ENCODE measurements at regions not wholly inside any gene's neighbourhood (a gene's known extent, or its start where the extent isn't known, plus 50 kb on each side); places are given as distances from the start of the nearest gene placed in this dataset.

GRCh38 chr10:29183301-29183945 lies 105.4 kb upstream of the LYZL1 start:
- peak in 1 of 2 experiments; percentile 23 for DNase-seq

DNA sequence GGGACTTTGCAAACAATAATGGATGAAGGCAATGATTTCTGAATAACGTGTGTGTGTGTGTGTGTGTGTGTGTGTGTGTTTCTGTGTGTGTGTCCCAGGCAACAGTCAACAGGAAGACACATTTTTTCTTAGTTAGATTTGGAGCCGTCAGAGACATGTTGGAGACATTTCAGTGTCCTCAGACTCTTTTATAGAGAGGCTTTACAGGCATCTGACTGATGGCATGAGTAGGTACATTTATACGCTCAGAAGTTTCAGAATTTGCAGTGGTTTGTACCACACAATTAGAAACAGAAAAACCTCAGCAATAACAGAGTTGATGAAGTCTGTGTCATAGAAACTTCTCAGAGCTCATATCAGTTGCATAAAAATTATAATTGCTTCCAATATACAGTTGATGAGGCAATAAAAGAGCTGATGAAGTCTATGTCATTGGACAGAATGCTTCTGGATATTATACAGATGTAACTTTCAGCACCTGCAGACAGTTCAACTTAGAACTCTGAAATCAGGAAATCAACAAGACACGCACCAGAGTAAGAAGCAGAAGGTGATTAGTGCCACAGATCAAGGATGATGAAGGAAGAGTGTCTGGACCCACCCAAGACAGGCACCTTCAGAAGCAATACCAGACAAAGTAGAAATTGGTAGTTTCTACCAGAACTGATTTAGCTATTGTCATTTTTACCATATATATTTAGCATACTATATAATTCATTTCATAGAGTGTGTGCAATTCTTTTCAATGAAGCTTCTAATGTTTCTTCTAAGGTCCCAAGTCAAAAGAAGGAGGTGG lies 104.5 kb upstream of the LYZL1 start:
- DNase-seq = no peak

DNA sequence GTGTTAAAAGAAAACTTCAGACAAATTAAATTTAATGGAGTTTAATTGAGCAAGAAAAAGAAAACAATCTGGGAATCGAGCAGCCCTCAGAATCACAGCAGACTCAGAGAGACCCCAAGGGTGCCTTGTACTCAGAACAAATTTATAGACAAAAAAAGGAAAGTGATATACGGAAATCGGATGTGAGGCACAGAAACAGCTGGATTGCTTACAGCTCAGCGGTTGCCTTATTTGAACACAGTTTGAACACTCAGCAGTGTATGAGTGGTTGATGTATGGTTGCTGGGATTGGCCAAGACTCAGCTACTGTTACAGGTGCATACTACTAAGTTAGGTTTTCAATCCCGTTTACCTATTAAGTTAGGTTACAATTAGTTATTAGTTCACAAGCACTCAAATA lies 103.8 kb upstream of the LYZL1 start:
- DNase-seq = no peak

- no peak for DNase-seq
Measured at GRCh38 chr10:29186221-29186620, 102.6 kb upstream of the LYZL1 start.

DNA sequence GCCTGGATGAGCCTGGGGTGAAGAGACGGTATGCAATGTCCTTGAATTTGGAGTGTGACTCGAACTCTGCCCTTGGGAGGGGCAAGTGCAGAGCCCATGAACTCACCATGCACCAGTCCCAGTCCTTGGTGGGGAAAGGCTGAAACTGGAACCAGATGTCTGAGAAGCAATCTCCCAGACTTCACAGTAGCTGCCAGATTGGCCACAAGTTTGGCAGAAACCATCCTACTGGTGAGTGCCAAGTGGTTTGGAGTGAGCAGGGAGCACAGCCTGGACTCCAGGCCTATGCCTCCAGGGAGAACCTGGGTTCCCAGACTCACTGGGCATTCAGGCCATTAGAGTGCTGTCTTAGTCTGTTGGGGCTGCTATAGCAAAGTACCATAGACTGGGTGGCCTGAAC lies 99.6 kb upstream of the LYZL1 start:
- DNase-seq = no peak

GRCh38 chr10:29191674-29192073 lies 97.2 kb upstream of the LYZL1 start:
- no peak for DNase-seq

DNA sequence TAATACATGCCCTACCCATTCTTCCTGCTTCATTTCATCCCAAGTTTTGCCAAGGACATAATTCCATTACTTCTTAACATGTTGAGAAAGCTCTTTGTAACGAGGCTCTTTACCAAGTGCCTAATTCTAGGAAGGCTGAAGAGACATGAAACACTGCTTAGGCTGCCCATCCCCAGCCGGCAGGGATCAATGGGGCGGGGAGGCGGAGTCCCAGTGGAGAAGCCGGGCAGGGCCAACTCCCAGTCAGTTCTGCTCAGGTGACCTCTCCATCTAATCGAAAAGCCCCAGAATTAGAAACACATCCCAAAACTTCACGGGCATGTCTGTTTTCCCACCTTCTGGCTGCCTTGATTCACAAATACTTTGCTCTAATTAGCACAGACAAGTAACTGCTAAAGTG lies 89.5 kb upstream of the LYZL1 start:
- no peak for DNase-seq

DNA sequence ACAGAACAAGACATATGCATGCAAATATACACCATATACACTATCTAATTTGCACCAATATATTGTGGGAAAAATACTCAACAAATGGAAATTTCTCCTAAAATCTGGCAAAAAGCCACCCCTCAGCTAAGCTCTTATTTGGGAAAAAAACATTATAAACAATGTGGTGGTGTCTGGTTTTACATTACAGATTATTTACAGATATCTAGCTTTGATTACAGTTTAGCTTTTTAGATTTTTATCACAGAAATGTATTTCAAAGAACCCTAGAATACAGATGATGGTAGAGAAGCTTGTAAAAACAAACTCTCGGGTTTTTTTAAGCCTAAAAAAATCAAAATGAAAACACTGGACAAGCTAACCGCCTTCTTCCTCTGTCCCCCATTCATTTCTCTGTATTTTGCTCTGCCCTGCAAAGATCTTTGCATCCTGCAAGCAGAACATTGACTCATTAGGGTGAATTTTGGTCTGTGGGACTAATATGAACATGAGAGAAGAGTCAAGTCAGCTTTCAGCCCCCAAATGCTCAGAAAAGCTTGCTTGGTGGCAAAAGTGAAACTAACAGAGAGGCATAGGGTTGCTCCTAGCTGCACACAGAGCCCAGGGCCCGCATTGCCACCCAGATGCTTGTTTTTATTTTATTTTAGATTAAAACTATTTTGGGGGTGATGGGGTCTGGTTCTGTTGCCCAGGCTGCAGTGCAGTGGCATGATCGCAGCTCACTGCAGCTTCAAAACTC lies 88.8 kb upstream of the LYZL1 start:
- DNase-seq = no peak

GRCh38 chr10:29202386-29202940 lies 86.4 kb upstream of the LYZL1 start:
- no peak for DNase-seq

GRCh38 chr10:29203432-29203831 lies 85.4 kb upstream of the LYZL1 start:
- DNase-seq = no peak

DNA sequence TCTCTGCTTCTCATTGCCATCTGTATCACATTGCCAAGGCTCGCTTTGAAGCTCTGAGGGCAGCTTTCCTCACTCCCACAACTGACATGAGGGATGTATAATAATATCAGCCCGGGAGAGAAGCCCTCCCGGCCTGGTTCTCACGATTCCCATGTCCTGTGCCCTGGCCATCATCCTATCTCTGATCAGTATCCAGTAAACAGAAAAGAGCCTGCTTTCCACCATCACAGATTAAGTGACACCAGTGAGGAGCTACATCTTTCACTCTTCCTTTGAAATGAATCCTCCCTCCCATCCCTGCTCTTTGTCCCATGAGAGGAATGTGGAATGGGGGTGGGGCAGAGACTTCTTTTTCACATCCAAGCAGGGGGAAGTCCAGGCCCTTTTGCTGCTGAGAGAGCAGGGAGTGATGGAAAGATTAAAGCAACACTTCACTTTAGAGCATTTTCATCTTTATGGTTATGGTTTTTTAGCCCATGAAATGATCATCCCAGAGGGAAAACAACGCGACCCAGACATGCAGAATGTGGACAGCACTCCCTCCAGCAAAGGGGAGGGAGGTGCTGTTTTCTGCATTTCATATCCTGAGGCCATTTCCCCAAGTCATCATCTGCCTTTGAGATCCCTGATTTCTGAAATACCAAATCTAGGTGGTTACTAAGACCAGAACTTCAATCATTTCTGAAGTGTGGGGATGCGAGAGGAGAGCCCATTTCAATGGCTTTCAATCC lies 84.6 kb upstream of the LYZL1 start:
- DNase-seq = no peak

DNA sequence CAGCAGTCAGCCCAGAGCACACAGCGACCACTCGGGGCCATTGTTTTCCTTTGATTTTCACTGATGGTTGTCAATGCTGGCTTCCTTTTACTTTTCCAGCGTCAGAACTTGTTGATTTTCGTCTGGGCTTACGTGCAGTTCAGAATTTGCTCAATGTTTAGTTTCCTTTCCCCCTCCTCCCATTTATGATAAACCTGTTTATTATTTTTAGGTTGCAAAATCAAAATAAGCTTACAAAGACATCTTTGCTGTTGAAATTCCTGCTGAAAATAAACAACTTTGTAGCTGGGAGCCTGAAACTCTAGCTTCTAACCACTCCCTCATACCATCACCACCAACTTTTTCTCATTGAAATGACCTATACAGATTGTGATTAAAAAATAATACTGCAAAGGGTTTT lies 83.1 kb upstream of the LYZL1 start:
- DNase-seq = no peak

DNA sequence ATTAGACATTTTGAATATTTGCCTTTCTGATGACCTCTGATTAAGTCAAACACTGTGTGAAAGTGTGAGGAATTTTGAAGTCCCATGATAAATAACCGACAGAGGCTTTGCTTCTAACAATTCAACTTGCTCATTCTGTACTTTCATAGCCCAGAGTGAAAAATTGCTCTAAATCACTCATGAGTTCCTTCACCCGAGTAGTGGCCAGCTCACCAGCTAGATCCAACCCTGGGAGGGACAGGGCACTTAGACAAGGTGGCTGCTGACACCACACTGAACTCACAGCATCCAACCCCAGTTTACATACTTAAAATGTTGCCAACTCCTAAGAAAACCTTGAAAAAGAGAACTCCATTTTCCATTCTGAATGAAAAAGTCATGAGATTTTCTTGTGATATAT lies 80.0 kb upstream of the LYZL1 start:
- DNase-seq = no peak

DNA sequence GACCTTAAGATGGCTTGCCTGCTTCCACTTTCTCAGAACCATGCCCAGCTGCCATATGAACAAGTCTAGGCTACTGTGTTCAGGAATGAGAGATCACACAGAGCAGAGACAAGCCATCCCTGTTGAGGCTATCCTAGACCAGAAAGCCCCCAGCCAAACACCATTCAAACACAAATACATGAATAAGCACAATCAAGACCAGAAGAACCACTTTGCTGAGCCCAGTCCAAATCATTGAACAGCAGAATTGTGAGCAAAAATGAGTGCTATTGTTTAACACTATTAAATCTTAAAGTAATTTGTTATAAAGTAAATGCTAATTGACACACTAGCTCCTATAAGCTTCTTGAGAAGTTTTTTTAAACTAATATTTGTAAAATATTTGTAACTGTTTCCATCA lies 79.0 kb upstream of the LYZL1 start:
- DNase-seq = no peak

DNA sequence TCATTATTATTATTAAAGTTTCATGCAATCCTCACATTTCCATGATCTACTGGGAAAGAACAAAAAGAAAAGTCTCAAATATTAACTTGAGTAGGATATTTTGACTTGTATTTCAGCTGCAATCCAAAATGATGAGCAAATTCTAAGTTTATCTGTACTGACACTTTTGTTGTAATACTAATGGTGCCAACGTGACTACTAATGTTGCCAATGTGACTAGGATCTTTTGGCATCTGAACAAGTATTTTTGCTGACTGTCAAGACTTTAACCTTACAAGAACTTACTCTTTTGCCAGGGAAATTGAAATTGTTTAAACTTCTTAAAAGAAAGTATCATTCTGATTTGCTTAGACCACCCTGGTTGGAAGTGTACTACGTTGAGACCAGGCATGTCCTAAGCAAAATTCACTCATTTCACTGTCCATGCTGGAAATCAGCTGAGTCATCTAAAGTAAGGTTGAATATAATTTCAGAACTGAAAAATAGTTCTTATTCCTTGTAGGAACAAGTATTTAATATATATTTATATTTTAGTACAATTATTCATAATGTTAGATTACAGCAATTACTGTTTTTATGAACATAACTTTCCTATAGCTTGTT lies 78.5 kb upstream of the LYZL1 start:
- DNase-seq = no peak

DNA sequence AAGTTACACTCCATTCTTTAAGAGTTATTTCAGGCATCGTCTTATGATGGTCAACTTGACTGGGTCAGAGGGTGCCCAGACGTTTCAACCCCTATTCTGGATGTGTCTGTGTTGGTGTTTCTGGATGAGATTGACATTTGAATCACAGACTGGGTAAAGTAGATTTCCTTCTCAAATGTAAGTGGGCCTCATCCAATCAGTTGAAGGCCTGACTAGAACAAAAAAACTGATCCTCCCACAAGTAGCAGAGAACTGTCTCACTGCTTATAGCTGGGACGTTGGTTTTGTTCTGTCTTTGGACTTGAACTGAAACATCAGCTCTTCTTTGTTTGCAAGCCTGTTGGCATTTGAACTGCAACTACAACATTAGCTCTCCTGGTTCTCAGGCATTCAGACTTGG lies 76.3 kb upstream of the LYZL1 start:
- DNase-seq = no peak

DNA sequence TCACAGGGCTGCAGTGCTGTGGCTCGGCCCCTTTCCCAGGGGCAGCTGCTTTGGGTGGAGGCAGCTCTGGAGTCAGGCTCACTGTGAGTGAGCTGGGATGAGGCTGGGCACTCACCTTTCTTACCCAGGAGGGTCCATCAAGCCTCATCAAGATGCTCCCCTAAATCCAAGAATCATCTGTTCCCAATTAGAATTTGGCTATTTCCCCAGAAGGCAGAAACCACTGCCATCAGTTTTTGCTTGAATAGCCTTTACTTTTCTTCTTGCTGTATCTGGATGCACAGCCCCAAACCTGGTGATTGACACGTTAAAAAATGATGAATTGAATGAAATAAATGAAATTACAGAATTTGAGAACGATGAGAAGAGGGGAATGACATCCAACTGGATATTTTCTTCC lies 74.3 kb upstream of the LYZL1 start:
- no peak for DNase-seq

DNA sequence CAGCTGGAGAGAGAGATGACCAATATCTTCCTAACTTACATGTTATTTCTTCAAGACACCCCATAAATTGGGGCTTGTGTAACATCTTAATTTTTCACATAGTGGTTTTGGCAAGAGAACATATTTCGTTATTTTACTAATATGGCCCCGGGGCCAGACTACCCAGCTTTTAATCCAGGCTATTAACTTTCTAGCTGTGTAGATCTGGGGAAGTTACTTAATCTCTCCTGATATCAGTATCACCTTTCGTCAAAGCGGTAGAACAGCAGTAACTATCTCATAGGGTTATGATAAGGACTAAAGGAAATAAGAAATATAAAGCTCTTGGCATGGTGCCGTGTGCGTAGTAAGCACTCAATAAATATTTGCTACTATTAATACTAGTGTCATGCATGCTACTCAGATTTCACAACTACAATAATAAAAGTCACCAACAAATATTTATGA lies 71.6 kb upstream of the LYZL1 start:
- no peak for DNase-seq

- DNase-seq = no peak
Measured at GRCh38 chr10:29223326-29223725, 65.5 kb upstream of the LYZL1 start.

DNA sequence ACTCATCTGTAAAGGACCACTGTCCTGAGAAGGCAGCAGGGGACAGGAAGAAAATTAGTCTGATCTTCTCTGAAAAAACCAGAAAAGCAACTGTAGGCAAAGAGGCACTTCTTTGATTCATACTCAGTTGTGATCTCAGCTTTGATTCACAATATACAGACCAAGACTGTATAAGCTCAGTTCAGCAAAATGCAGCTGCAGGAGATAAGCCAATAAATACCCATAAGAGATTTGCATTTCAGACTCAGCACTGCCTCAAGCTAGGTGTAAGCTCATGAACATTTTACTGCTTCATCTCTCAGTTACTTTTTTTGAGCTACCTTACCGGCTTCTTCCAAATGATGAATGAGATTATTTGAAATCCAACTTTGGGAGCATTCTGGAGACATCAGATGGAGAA lies 64.2 kb upstream of the LYZL1 start:
- DNase-seq = peak in 1 of 2 experiments; percentile 8

GRCh38 chr10:29227201-29227600 lies 61.7 kb upstream of the LYZL1 start:
- DNase-seq = no peak

DNA sequence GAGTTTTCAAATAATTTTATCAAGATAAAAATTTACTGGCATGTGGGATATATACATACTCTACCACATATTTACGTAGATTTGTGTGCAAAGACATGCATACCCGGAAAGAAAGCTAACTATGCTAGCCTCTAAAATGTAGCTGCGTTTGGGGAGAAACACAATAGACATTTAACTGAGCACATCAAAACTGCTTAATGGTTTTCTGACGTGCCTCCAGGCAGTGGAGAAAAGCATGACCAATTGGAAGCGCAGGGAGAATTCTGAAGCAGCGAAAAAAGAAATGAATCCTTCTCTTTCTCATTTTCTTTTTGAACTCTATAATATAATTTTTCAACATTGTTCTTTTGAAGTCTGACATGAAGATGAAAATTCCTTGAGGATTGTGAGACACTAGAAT lies 60.3 kb upstream of the LYZL1 start:
- no peak for DNase-seq

Data from NCI-H526 (cell line).